HEK293T (cell line): ENCODE measurements at regions not wholly inside any gene's neighbourhood (a gene's known extent, or its start where the extent isn't known, plus 50 kb on each side); places are given as distances from the start of the nearest gene placed in this dataset.

Experiments
- ARNT ChIP-seq: fragments of 450-650 bp; IDR thresholded peaks from 2 replicates; pipeline ENCODE4 v1.6.1; 2017; ENCODE audit warnings: mild to moderate bottlenecking
- BHLHE40 ChIP-seq: fragments of 450-650 bp; IDR thresholded peaks from 2 replicates; pipeline ENCODE4 v1.6.1; 2016; ENCODE audit warnings: mild to moderate bottlenecking, moderate library complexity, borderline replicate concordance
- FOXK2 ChIP-seq: fragments of 450-650 bp; IDR thresholded peaks from 2 replicates; pipeline ENCODE4 v1.6.1; 2016; ENCODE audit warnings: mild to moderate bottlenecking
- HDGF ChIP-seq: fragments of 450-650 bp; IDR thresholded peaks from 2 replicates; pipeline ENCODE4 v1.6.1; 2017; ENCODE audit warnings: antibody characterized with exemption, borderline replicate concordance
- SP1 ChIP-seq: fragments of 450-650 bp; IDR thresholded peaks from 2 replicates; pipeline ENCODE4 v1.6.1; 2017

- no peak for TF ChIP-seq BHLHE40
- no peak for TF ChIP-seq ARNT
- no peak for TF ChIP-seq FOXK2
- no peak for TF ChIP-seq HDGF
- no peak for TF ChIP-seq SP1
Measured at GRCh38 chr3:24670871-24671270, 176.2 kb upstream of the THRB start.
